ENCODE measurements at regions not wholly inside any gene's neighbourhood (a gene's known extent, or its start where the extent isn't known, plus 50 kb on each side); places are given as distances from the start of the nearest gene placed in this dataset.

GRCh38 chr6:154579046-154579445, 68.6 kb upstream of the CNKSR3 start:
- Histone ChIP-seq H3K4me2 (replicated peaks; ENCODE audit: extremely low read depth, low read length, poor library complexity, severe bottlenecking) (no peak overlapping the region), H3K4me3 (replicated peaks in 1 of 3; ENCODE audit: low read depth in 2 of 3, low read length in 3 of 3) (no peak overlapping the region), H3K36me3 (replicated peaks in 1 of 2; ENCODE audit: control insufficient read depth in 1 of 2, insufficient read depth in 2 of 2, low read length in 2 of 2) (no peaks in the 10 kb centered on the region), H2AFZ (ENCODE audit: insufficient read depth, low read depth, low read length, poor library complexity, severe bottlenecking) (no peak overlapping the region), H3K9me3 (replicated peaks in 1 of 2; ENCODE audit: control insufficient read depth in 1 of 2, insufficient read depth in 1 of 2, low read length in 2 of 2) (peaks cover 0 to 3% of the 10 kb centered on the region in 2 donors), H4K20me1 (ENCODE audit: insufficient read depth, low read length) (no peaks in the 10 kb centered on the region), H3K4me1 (ENCODE audit: control insufficient read depth in 1 of 2, insufficient read depth in 2 of 2, low read length in 2 of 2) (no peaks in the 10 kb centered on the region), H3K27ac (ENCODE audit: low read depth in 1 of 2, low read length in 2 of 2) (no peak overlapping the region), H3K27me3 (ENCODE audit: control insufficient read depth in 2 of 2, insufficient read depth in 2 of 2, low read length in 2 of 2) (no peaks in the 10 kb centered on the region), H3K79me2 (ENCODE audit: insufficient read depth, low read length) (no peaks in the 10 kb centered on the region), H3K9ac (ENCODE audit: insufficient read depth, low read length, poor library complexity, severe bottlenecking) (no peak overlapping the region)
- Mint-ChIP-seq H3K27me3 (ENCODE audit: low read depth in 3 of 3) (peaks cover 0 to 3% (median 2%) of the 10 kb centered on the region in 3 donors), H3K9me3 (peaks cover 0 to 12% (median 6%) of the 10 kb centered on the region in 7 donors), H3K4me1 (no peaks in the 10 kb centered on the region), H3K27ac (no peak overlapping the region), H3K36me3 (no peaks in the 10 kb centered on the region), H3K4me3 (no peak overlapping the region)
- no peak for DNase-seq
- TF ChIP-seq CTCF (IDR thresholded peaks at IDR 0.05), result no peak
- 67% methylated on average over 2 of the region's 2 CpGs for WGBS (ENCODE audit: insufficient coverage)
- intact Hi-C loops (cut with micrococcal nuclease), result no loop called here

GRCh38 chr6:154579485-154579884, 69.0 kb upstream of the CNKSR3 start:
- no peak overlapping the region for H3K4me2 ChIP-seq (replicated peaks; ENCODE audit: extremely low read depth, low read length, poor library complexity, severe bottlenecking)
- peaks cover 0 to 3% of the 10 kb centered on the region in 2 donors for H3K9me3 ChIP-seq (replicated peaks in 1 of 2; ENCODE audit: control insufficient read depth in 1 of 2, insufficient read depth in 1 of 2, low read length in 2 of 2)
- H3K9me3 Mint-ChIP-seq, result peaks cover 0 to 12% (median 6%) of the 10 kb centered on the region in 7 donors
- H3K4me1 Mint-ChIP-seq, result no peaks in the 10 kb centered on the region
- no peak overlapping the region for H3K9ac ChIP-seq (ENCODE audit: insufficient read depth, low read length, poor library complexity, severe bottlenecking)
- no peak overlapping the region for H3K4me3 ChIP-seq (replicated peaks in 1 of 3; ENCODE audit: low read depth in 2 of 3, low read length in 3 of 3)
- H3K79me2 ChIP-seq (ENCODE audit: insufficient read depth, low read length), result no peaks in the 10 kb centered on the region
- H3K27ac Mint-ChIP-seq, result no peak overlapping the region
- no CpG with 5 or more reads among the region's 3 CpGs for WGBS (ENCODE audit: insufficient coverage)
- H3K4me1 ChIP-seq (ENCODE audit: control insufficient read depth in 1 of 2, insufficient read depth in 2 of 2, low read length in 2 of 2), result no peaks in the 10 kb centered on the region
- no peak overlapping the region for H2AFZ ChIP-seq (ENCODE audit: insufficient read depth, low read depth, low read length, poor library complexity, severe bottlenecking)
- no peak overlapping the region for H3K27ac ChIP-seq (ENCODE audit: low read depth in 1 of 2, low read length in 2 of 2)
- H3K27me3 ChIP-seq (ENCODE audit: control insufficient read depth in 2 of 2, insufficient read depth in 2 of 2, low read length in 2 of 2), result no peaks in the 10 kb centered on the region
- no peaks in the 10 kb centered on the region for H3K36me3 ChIP-seq (replicated peaks in 1 of 2; ENCODE audit: control insufficient read depth in 1 of 2, insufficient read depth in 2 of 2, low read length in 2 of 2)
- H4K20me1 ChIP-seq (ENCODE audit: insufficient read depth, low read length), result no peaks in the 10 kb centered on the region
- no peak for TF ChIP-seq CTCF (IDR thresholded peaks at IDR 0.05)
- intact Hi-C loops (cut with micrococcal nuclease), result no loop called here
- H3K4me3 Mint-ChIP-seq, result no peak overlapping the region
- peaks cover 0 to 3% (median 2%) of the 10 kb centered on the region in 3 donors for H3K27me3 Mint-ChIP-seq (ENCODE audit: low read depth in 3 of 3)
- H3K36me3 Mint-ChIP-seq, result no peaks in the 10 kb centered on the region
- DNase-seq, result no peak
